Right lobe of liver (tissue), 6 donors: ENCODE measurements at regions not wholly inside any gene's neighbourhood (a gene's known extent, or its start where the extent isn't known, plus 50 kb on each side); places are given as distances from the start of the nearest gene placed in this dataset.

Source experiments
- ATAC-seq, 4 donors: fragments of 200-7000 bp; cut with Tn5 transposase; one replicate each; pipeline ENCODE4 v1.9.1; 2020; ENCODE audit warnings: mild to moderate bottlenecking in 4 of 4, moderate library complexity in 4 of 4
- DNase-seq, 3 donors: peaks; one replicate each; pipeline ENCODE4 v3.0.0-alpha.2; 2020
- H3K27ac ChIP-seq, 3 donors: fragments of 200-600 bp; one replicate each; pipeline ENCODE4 v1.8.0; 2022
- H3K27me3 ChIP-seq, 2 donors: fragments of 200-600 bp; one replicate each; pipeline ENCODE4 v1.8.0; 2022
- H3K36me3 ChIP-seq, 4 donors: fragments of 200-600 bp; sonication (generic) in 1 of 4; one replicate each; pipeline versions ENCODE4 v1.5.1 to v1.8.0; 2017 to 2022; ENCODE audit warnings: control low read depth in 1 of 4
- H3K4me1 ChIP-seq, 4 donors: fragments of 200-600 bp; sonication (generic) in 1 of 4; one replicate each; pipeline versions ENCODE4 v1.5.1 to v1.8.0; 2017 to 2022; ENCODE audit warnings: control low read depth in 1 of 4
- H3K4me3 ChIP-seq, 3 donors: fragments of 200-600 bp; one replicate each; pipeline ENCODE4 v1.8.0; 2022
- H3K9me3 ChIP-seq, 4 donors: fragments of 200-600 bp; sonication (generic) in 1 of 4; one replicate each; pipeline versions ENCODE4 v1.5.1 to v1.8.0; 2017 to 2022; ENCODE audit warnings: control low read depth in 1 of 4
- CTCF ChIP-seq, 4 donors: fragments of 200-600 bp in 3 of 4; fragments of 450-650 bp in 1 of 4; IDR thresholded peaks; one replicate each; pipeline versions ENCODE4 v1.5.1 to v1.8.0; 2016 to 2022; ENCODE audit warnings: antibody characterized with exemption in 4 of 4, mild to moderate bottlenecking in 2 of 4
- POLR2A ChIP-seq: fragments of 450-650 bp; IDR thresholded peaks from one replicate; pipeline ENCODE4 v1.6.1; 2017; ENCODE audit warnings: antibody characterized with exemption, mild to moderate bottlenecking
- WGBS: methylation state at CpG from one replicate; pipeline ENCODE4 v1.1.6; 2018; ENCODE audit warnings: low coverage, low lambda C conversion rate; ENCODE audit not compliant: insufficient coverage; ENCODE audit errors: missing lambda C conversion rate; 5-methylcytosine and 5-hydroxymethylcytosine counted together
- intact Hi-C, 2 donors: fragments of 100-400 bp; cut with DNase I; formaldehyde crosslinking; loops; one replicate each; pipeline versions ENCODE4 v1.11.2 to v1.14.1; 2022
- donor health status: DM: no; HTN: yes; CAD: no.
- donor health status: DM: no; HTN: no; CAD: no.
- donor health status: DM: no; HTN: no; CAD: no.
- donor health status: DM: no; HTN: yes; CAD: no.
- donor health status: DM: no; HTN: yes; CAD: no.

GRCh38 chr19:30699871-30700280 lies 327.7 kb downstream of the ZNF536 start:
- ATAC-seq, result no peak
- no peaks in the 10 kb centered on the region for H3K36me3 ChIP-seq
- H3K27me3 ChIP-seq, result peaks cover 0 to 5% of the 10 kb centered on the region in 2 donors
- TF ChIP-seq CTCF (IDR thresholded peaks at IDR 0.05), result no peak
- TF ChIP-seq POLR2A, result no peak
- no peak for DNase-seq
- no peaks in the 10 kb centered on the region for H3K4me1 ChIP-seq
- H3K9me3 ChIP-seq, result no peaks in the 10 kb centered on the region
- no peak overlapping the region for H3K27ac ChIP-seq
- no peak overlapping the region for H3K4me3 ChIP-seq
- intact Hi-C loops, result no loop called here
- 88% methylated on average over 3 of the region's 3 CpGs for WGBS

GRCh38 chr19:30696514-30696913 lies 324.3 kb downstream of the ZNF536 start:
- ATAC-seq (peak; percentile 65 to 69 (median 66)), DNase-seq (peak in 1 of 3 donors; percentile 31)
- peak in 3 of 4 donors; percentile 35 to 53 (median 45) for TF ChIP-seq CTCF (IDR thresholded peaks at IDR 0.05)
- no peak for TF ChIP-seq POLR2A
- Histone ChIP-seq H3K9me3 (no peaks in the 10 kb centered on the region), H3K27me3 (peaks cover 0 to 5% of the 10 kb centered on the region in 2 donors), H3K4me1 (no peaks in the 10 kb centered on the region), H3K36me3 (no peaks in the 10 kb centered on the region), H3K27ac (no peak overlapping the region), H3K4me3 (no peak overlapping the region)
- intact Hi-C loops, result no loop called here
- 34% methylated on average over 5 of the region's 6 CpGs for WGBS

DNA sequence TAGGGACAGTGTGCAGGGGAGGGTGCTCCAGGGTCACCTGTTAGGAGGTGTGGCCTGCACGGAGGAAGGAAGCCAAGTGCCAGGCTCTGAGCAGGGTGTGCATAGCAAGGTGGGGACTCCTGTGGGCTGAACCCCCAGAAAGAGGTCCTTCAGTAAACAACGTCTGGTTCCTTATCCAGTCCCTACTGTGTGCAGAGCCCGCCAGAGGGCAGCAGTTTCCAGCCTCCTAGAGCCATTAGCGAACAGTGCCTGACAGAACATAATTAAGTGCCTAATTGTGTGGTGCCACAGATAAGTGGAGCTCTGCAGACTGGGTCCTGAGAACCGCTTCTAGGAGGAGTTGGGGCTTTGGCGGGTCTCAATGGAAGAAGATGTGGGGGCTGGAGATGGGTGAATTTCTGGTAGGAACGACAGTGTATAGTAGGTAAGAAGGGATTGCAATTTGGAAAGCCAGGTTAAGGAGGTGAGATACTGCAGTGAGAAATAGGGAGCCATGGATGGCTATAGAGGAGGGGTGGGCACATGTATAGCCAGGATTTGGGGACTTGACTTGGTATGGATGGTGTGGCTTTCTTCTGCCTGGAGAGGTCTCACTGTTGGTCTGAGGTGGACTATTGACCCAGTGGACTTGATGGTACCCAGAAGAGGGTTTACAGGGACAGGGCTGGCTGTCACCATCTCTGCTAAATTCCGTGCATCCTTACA lies 323.1 kb downstream of the ZNF536 start:
- Histone ChIP-seq H3K4me3 (no peak overlapping the region), H3K27ac (no peak overlapping the region), H3K4me1 (no peaks in the 10 kb centered on the region), H3K36me3 (no peaks in the 10 kb centered on the region), H3K27me3 (peaks cover 0 to 8% of the 10 kb centered on the region in 2 donors), H3K9me3 (no peaks in the 10 kb centered on the region)
- intact Hi-C loops, result no loop called here
- ATAC-seq (peak in 1 of 4 donors; percentile 26), DNase-seq (no peak)
- no peak for TF ChIP-seq CTCF (IDR thresholded peaks at IDR 0.05)
- no peak for TF ChIP-seq POLR2A
- WGBS, result 51% methylated on average over 7 of the region's 8 CpGs

DNA sequence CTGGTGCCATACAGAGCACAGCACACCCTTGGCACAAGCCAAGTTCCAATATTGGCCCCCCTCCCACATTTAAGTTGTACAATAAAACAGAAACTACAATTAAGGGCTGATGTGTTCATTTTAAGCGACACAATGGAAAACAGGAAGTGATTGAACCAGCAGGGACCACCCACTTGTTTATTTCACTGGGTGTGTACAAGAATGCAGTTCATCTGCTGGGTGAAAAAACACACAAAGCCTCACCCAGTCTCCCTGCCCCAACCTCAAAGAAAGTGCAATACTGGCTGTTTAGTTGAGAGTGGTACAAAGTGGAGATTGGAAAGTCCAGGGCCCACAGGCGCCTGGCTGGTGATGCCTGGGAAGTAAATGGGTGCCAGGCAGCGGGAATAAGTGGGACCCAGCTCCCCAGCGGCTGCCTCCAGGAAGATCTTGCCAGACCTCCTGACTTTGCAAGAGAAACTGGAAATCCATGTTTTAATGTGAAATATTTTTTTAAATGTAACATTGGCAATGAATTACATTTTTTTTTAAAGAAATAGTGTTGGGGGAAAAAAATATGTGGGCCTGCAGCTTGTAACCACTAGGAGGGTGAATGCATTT lies 322.1 kb downstream of the ZNF536 start:
- peaks cover 0 to 8% of the 10 kb centered on the region in 2 donors for H3K27me3 ChIP-seq
- ATAC-seq (no peak), DNase-seq (no peak)
- no peaks in the 10 kb centered on the region for H3K9me3 ChIP-seq
- H3K4me1 ChIP-seq, result no peaks in the 10 kb centered on the region
- H3K36me3 ChIP-seq, result no peaks in the 10 kb centered on the region
- no peak for TF ChIP-seq CTCF (IDR thresholded peaks at IDR 0.05)
- no peak for TF ChIP-seq POLR2A
- no peak overlapping the region for H3K4me3 ChIP-seq
- WGBS, result 57% methylated on average over 4 of the region's 4 CpGs
- H3K27ac ChIP-seq, result no peak overlapping the region
- intact Hi-C loops, result no loop called here
